GM21360 (cell line): ENCODE measurements at regions not wholly inside any gene's neighbourhood (a gene's known extent, or its start where the extent isn't known, plus 50 kb on each side); places are given as distances from the start of the nearest gene placed in this dataset.
A peak's percentile ranks its signal among the peaks of the same experiment; 100 is the strongest.

Source experiments
- ATAC-seq: cut with Tn5 transposase; IDR thresholded peaks from one replicate; pipeline ENCODE4 v1.9.1; 2021; ENCODE audit warnings: mild to moderate bottlenecking, moderate library complexity; ENCODE audit not compliant: unreplicated experiment

DNA sequence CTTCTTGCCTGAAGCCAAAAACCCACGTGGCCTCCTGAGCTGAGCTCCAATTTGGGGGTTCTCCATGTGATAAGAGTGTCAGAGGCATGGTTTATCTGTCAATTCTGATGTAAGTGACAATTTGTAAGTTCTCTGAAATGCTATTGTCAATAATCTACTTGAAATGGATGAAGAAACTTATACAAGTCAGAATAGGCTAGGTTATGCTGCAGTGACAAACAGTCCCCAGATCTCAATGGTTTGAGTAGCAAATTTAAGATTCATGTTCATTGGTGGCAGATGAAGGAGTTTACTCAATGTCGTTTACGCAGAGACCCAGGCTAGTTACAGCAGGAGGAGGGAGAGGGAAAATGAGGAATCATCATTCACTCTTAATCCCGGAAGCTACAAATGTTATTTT is 352.4 kb downstream of the KIF16B start:
- ATAC-seq, result no peak

DNA sequence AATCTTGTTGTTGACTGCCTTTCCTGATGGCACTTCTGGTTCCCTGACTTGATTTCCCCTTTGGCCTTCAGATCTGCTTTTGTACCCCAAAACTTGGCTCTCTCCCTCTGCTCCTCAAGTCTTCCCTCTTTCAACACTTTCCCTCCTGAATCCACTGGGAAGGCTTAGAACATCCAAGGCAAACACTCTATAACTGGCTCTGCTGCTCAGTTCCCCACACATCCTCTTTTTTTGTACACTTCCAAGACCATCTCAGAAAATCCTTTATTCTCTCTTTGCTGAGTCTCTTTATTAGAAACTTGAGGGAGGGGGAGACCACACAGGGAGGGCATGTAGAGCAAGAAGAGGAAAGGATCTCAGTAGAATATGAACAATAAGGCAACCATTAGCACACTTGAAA is 354.1 kb downstream of the KIF16B start:
- ATAC-seq, result no peak

DNA sequence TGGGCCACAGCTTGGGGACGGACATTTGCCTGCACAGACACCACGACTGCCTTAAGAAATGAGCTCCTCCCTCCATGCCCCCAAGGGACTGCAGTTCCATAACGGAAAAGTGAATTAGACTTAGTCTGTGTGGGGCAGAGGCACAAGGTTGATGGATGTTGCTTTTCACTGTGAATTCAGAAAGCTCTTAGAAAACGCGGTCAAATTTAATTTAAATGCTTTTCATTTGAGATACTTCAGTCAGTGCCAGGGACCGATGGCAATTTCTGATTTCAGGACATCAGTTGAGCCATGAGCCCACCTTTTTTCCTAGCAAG is 356.4 kb downstream of the KIF16B start:
- ATAC-seq, result no peak

DNA sequence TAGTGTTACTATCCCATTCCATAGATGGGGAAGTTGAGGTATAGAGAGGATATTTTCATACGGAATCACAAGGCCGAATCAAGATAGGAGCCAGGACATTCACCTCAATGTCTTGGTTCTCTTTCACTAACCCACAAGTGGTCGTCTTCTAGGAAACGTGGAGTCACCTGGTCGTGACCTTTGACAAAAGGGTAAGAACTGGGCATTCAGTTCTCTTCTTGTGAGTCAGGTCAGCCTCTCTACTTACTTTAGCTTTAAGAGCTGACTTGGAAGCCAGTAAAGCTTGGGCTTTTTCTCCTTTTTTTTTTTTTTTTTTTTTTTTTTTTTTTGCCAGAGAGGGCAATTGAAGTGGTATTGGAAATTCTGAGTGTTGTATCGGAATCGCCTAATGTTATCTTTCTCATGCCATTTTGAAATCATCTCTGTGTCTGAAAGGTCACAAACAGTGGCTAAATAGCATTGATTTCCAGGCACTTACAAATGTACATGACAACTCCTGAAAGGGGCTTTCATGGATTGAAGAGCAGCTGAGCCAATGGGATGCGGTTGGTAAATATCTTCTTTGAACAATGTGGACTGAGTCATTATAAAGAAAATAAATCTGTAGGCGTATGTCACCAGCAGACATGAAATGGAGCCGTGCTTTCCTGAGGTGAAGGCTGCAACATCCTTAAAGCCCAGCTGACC is 356.9 kb downstream of the KIF16B start:
- ATAC-seq, result no peak

DNA sequence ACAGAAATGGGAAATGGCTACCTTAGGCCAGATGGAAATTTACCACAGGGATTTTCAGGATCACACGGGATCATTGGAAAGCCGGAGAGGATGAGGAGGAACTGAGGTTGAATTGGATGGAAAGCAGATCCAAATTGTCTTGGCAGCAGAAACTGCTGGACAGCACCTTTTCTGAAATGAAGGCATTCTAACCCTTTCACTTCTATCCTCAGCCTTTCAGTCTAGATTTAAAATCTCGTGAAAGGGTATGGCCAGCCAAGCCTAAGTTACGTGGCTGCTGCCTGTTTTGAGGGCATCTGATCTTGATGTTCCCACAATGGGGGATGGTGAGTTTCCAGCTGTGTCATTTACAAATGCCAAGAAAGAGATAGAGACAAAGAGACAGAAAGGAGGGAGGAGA is 358.2 kb downstream of the KIF16B start:
- ATAC-seq, result no peak

DNA sequence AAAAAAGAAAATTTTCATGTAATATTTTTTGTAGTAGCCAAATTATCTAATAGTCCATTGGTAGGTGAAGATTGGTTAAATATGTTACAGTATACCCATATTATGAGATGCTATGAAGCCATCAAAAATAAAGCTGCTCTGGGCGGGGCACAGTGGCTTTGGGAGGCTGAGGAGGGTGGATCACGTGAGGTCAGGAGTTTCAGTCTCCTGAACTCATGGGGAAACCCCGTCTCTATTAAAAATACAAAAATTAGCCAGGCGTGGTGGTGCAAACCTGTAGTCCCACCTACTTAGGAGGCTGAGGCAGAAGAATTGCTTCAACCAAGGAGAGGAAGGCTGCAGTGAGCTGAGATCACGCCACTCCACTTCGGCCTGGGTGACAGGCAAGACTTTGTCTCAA is 360.5 kb downstream of the KIF16B start:
- ATAC-seq, result peak; percentile 72

DNA sequence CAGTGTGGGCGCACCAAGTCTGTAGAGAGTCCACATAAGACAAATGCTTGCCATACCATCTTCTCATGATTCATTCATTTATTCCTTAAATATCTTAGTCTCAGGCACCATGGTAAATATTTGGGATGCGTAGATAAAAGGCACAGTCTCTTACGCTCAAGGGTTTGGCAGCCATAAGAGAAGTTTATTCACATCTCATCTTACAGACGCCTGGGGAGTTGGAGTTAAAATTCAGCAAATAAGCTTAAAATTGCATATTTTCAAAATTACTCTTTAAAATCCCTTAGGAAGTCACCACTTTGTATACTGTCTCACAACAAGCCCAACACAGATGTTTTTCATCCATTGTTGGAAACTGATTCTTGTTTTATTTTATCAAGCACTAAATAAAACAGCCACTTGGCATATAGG is 363.3 kb downstream of the KIF16B start:
- no peak for ATAC-seq

DNA sequence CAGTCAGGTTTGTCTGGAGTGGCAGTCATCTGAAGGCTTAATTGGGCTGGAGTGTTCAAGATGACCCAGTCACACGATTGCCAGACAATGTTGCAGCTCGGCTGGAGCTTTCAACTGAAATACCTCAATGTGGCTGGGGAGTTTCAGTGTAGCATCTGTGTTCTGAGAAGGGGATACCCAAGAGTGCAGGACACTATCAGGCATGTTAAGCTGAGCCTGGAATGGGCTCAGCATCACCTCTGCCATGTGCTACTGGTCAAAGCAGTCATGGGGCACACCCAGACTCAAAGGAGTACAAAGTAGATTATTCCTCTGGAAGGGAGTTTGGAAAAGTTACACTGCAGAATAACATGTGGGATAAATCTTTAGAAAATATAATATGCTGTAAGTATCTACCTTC is 363.9 kb downstream of the KIF16B start:
- ATAC-seq, result no peak

DNA sequence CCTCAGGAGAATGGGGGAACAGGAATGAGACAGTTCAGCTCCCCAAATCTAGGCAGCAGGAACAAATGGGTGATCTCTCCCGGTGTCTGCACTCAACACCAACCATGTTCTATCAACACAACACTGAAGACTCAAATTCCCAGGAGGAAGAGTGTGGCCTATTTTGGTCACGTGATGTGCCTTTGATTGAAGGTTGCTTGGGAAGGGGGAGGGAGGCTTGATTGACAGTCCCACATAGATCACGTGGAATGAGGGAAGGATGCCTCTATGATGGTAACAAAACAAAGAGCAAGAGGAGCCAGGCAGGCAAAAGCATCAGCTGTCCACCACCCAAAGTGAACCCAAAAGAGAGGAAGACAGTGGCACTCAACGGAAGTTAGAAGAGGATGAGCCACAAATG is 364.8 kb downstream of the KIF16B start:
- ATAC-seq, result no peak

DNA sequence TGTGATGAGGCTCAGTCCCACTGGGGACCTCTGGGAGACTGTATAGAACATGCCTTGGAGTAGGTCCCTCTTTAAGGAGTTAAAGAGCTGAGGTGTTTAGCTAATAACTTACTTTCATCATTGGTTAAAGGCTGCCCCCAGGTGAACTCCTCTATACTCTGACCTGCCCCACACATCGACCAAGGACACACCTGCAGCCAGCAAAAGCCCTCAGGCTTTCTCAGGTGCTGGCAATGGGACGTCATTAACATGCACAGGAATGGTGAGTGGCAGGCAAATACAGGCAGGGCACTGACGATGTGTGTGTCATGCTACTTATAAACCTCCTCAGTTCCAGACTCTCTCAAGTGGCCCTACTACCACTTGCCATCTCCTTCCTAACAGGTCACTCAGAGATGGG is 366.4 kb downstream of the KIF16B start:
- ATAC-seq, result no peak

DNA sequence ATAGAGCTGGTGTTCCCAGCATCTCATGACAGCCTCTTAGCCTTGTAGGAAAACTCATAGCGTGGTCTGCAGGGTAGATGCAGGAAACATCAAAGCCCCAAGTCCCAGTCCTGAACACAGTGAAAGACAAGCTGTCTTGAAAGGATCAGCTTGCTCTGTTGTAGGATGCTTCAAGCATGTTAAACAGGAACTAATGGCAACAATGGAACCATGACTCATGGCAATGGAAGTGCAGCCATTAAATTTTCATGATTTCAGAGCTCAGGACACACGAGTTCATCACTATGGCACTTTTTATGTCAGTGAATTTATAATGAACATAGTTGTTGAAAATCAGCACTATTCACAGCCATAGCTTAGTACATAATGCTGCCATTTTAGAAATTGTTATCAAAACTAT is 367.7 kb downstream of the KIF16B start:
- no peak for ATAC-seq

DNA sequence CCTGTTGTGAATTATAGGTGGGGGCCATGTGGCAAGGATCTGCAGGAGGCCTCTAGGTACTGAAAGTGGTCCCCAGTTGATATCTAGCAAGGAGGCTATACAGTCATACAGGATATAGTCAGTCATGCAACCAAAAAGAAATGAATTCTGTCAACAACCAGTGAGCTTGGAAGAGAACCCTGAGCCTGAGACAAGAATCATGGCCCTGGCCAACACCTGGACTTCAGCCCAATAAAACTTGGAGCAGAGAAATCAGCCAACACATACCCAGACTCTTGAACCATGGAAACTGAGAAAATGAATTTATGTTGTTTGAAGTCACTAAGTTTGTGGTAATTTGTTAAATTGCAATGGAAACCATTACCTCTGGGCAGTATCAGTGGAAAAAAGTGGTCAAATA is 370.2 kb downstream of the KIF16B start:
- no peak for ATAC-seq

DNA sequence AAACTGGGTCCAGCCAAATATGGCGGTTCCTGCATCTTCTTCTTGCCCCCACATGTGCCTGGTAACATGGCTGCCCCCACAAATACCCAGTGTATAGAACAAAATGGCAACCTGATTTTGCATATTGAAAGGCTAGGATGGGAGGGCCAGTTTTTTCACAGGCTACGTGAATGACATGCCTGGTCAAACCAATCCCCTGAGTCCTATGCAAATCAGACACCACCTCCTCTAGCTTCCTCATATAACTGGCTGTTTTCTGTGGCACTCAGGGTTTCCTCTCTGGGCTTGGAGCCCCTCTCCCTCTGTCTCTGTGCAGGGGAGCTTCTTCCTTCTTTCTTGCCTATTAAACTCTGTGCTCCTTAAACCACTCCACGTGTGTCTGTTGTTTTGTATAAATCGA is 372.1 kb downstream of the KIF16B start:
- ATAC-seq, result no peak

DNA sequence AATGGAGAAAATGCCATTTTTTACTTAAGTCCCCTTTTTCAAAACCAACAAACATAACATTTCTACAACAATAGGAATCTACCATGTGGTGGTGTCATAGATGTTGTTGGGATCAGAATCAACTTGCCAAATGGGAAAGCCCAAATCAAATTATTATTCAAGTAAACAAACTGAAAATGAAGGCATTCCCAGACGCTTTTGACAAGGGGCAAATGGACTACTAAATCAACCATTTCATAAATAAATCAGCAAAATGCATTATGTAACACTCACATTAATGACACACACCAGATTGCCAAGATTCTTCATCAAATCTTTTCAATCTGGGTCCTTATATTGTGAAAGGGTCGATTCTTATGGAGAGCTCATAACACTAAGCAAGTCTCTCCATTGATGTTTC is 375.6 kb downstream of the KIF16B start:
- ATAC-seq, result no peak

DNA sequence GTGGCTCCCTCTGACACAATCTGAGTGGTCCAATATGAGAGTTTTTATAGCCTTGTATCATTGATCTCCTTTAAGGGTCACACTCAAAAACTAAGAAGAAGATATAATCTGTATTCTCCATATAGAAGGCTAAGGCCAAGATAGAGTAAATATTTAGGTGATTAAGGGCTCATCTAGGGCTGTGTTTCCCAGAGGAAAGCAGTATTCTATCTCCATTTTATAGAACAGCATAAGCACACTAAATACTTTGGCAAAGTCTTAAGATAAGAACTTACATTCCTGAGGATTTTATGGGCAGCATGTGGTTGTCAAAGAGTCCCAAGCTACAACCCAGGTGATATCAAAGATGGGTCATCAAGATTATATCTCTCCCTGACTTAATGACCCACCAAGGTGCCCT is 377.6 kb downstream of the KIF16B start:
- no peak for ATAC-seq

DNA sequence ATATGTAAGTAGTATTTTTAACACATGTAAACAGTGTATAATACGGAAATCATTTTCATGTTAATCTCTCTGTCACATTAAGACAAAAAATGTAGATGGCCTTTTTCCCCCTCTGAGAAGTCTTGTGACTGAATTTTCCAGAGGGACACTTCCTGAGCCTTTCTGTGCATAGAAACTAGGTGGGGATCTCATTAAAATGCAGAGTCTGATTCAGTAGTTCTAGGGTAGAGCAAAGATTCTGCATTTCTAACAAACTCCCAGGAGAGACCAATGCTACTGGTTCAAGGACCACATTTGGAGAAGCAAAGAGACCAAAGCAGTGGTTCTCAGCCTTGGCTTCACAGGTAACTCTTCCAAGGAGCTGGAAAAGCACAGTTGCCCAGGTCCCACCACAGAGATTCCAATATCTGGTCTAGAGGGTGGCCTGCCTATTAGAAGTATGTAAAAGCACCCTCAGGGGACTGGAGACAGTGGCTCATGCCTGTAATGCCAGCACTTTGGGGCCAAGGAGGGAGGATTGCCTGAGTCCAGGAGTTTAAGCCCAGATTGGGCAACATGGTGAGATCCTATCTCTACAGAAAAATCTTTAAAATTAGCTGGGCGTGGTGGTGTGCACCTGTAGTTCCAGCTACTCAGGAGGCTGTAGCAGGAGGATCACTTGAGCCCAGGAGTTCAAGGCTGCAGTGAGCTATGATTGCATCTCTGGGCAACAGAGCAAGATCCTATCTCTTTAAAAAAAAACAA is 378.5 kb downstream of the KIF16B start:
- no peak for ATAC-seq

DNA sequence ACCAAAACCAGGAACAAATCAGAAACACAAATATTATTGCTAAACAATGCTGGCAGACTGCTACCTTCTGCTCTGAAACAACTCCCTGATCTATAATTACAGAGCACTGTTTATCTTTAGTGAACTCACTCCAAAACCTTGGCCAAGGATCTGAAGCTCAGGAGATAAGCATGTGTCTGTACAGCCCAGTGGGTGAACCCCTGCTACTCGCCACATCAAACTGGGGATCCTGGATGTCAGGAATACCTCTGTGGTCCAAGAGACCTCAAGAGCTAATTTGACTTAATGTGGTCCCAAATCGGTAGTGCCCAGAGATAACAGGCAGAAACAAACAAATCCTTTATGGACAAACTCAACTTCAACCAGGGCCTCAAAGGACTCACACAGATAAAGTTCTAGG is 381.8 kb downstream of the KIF16B start:
- no peak for ATAC-seq

DNA sequence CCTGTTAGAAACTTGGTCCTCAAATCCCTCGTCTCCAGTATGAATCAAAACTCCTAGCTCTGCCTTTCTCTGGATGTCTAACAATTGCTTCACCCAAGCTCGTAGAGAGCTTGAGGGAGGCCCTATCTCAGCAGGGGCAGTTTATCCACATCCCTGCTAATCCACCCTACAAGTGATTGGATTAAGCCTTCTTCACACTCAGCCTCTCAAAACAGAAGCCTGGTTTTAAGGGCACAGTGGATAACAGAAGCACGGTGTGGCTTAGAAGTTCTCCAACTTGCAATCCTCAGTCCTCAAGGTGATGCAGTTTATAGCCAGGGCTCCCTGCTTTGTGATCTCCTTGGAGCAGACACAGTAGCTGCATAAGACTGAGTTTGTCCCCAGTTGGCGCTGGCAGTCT is 383.9 kb downstream of the KIF16B start:
- no peak for ATAC-seq

DNA sequence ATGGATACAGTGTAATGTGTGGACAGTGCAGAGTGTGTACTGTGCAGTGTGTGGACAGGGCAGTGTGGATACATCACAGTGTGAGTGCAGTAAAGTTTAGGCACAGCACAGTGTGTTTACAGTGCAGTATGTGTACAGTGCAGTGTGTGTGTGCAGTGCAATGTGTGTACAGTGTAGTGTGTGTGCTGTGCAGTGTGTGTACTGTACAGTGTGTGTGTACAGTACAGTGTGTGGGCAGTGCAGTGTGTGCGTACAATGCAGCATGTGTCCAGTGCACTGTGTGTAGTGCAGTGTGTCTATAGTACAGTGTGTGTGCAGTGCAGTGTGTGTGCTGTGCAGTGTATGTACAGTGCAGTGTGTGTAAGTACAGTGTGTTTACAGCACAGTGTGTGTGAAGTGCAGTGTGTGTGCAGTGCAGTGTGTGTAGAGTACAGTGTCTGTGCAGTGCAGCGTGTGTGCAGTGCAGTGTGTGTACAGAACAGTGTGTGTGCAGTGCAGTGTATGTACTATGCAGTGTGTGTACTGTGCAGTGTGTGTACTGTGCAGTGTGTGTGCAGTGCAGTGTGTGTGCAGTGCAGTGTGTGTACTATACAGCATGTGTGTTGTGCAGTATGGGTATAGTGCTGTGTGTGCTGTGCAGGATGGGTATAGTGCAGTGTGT is 385.2 kb downstream of the KIF16B start:
- ATAC-seq, result no peak

DNA sequence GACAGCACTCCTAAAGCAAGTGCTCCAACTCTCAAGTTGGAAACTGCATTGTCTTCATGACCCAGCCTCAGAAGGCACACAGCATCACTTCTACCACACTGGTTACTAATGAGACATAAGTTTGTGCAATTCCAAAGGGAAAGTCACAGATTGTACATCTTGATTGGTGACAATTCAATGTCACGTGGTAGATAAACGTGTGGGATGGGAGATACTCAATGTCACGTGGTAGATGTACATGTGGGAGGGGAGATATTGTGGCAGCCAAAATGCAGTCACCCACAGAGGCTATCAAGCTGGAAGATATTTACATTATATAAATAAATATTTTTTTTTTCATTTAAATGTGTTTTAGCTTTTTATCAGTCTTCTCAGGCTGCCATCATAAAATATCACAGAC is 393.3 kb downstream of the KIF16B start:
- no peak for ATAC-seq

DNA sequence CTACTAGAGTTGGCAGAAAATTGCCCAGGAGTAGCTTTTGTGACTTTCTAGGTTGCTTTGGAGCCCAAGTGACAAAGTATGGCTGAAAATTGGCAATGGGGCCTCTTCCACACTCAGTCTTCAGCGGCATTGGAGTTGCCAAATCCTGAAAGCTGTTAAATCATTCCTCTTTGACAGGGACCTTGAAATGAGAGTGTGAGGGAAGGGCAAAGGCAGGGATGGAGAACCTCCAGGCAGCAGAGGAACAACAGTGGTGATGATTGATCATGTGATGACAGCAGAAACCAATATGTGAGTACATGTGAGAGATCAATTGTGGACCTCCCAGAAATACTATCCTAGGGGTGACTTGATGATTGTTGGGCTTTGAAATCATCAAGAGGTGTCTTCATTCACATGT is 393.9 kb downstream of the KIF16B start:
- no peak for ATAC-seq

DNA sequence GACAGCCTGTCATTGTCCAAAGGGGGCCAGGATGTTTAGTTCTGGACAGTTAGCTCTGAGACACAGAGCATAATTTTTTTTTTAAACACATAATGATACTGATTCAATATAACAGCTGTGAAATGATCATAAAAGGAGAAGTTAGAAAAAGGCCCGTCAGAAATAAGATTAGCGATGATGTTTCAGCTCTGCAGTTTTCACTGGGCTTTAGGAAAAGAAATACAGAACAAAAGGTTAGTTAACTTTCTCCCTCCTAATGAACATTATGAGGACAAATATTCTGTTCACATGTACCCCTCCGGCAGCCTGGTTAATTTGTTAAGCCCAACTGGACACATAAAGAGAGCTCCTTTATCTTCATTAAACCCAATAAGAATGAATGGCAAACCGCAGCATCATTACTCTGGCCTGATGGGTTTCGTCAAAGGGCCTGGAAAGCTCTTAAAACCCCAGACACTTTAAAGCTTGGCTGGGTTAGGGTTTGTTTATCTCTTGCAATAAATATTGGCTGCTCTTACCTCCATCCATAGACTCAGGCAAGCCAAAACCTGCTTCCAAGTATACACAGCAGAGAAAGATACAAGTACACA is 394.6 kb downstream of the KIF16B start:
- no peak for ATAC-seq
